HepG2 (cell line): ENCODE measurements at regions not wholly inside any gene's neighbourhood (a gene's known extent, or its start where the extent isn't known, plus 50 kb on each side); places are given as distances from the start of the nearest gene placed in this dataset.

ENCODE experiments used
- ASH2L ChIP-seq: fragments of 300-600, 200-600 bp; sonication (generic); IDR thresholded peaks from 2 replicates; pipeline ENCODE4 v1.7.0; 2017; ENCODE audit warnings: low read depth, mild to moderate bottlenecking, moderate library complexity, mixed read lengths, low read length; ENCODE audit not compliant: insufficient read length
- CHCHD3 ChIP-seq: sonication (generic); formaldehyde crosslinking; IDR thresholded peaks from 2 replicates; pipeline ENCODE4 v1.8.0; 2022; ENCODE audit warnings: mild to moderate bottlenecking, missing genetic modification reagents, moderate library complexity
- ERF ChIP-seq: IDR thresholded peaks from 2 replicates; pipeline ENCODE4 v1.6.1; 2018; ENCODE audit warnings: missing biosample characterization, missing genetic modification reagents
- IRX3 ChIP-seq: sonication (generic); formaldehyde crosslinking; IDR thresholded peaks from 2 replicates; pipeline ENCODE4 v1.8.1; 2023; ENCODE audit warnings: mild to moderate bottlenecking, low read depth, missing genetic modification reagents, borderline replicate concordance
- LCORL ChIP-seq, 2 experiments: fragments of 450-650 bp in 1 of 2; sonication (generic) in 1 of 2; formaldehyde crosslinking in 1 of 2; IDR thresholded peaks; 2 replicates each; pipeline versions ENCODE4 v1.5.0 to v1.6.1; 2017 to 2020; ENCODE audit warnings: antibody characterized with exemption in 1 of 2, missing genetic modification reagents in 1 of 2
- NR2F1 ChIP-seq, 2 experiments: fragments of 450-650 bp in 1 of 2; formaldehyde crosslinking in 1 of 2; IDR thresholded peaks; 2 replicates each; pipeline versions ENCODE4 v1.5.0 to v1.6.1; 2016 to 2020; ENCODE audit warnings: mild to moderate bottlenecking in 1 of 2, missing compliant biosample characterization in 1 of 2, missing genetic modification reagents in 1 of 2, moderate library complexity in 1 of 2
- ONECUT2 ChIP-seq: sonication (generic); formaldehyde crosslinking; IDR thresholded peaks from 2 replicates; pipeline ENCODE4 v1.4.0; 2020; ENCODE audit warnings: missing genetic modification reagents
- ZBTB42 ChIP-seq: sonication (generic); formaldehyde crosslinking; IDR thresholded peaks from 2 replicates; pipeline ENCODE4 v1.5.0; 2020; ENCODE audit warnings: mild to moderate bottlenecking, missing genetic modification reagents
- ZIK1 ChIP-seq: sonication (generic); formaldehyde crosslinking; IDR thresholded peaks from 2 replicates; pipeline ENCODE4 v1.5.0; 2020; ENCODE audit warnings: mild to moderate bottlenecking, low read depth, missing genetic modification reagents, borderline replicate concordance
- ZNF577 ChIP-seq: sonication (generic); formaldehyde crosslinking; IDR thresholded peaks from 2 replicates; pipeline ENCODE4 v1.4.0; 2020; ENCODE audit warnings: mild to moderate bottlenecking, low read depth, missing genetic modification reagents, borderline replicate concordance
- TF ChIP-seq, protein P1 (sequence below): sonication (generic); formaldehyde crosslinking; IDR thresholded peaks from 2 replicates; pipeline ENCODE4 v1.4.0; 2020; ENCODE audit warnings: mild to moderate bottlenecking, missing genetic modification reagents, borderline replicate concordance
- TF ChIP-seq, protein P2 (sequence below): sonication (generic); formaldehyde crosslinking; IDR thresholded peaks from 2 replicates; pipeline ENCODE4 v1.4.0; 2020; ENCODE audit warnings: missing genetic modification reagents
- TF ChIP-seq, protein P3 (sequence below): sonication (generic); formaldehyde crosslinking; IDR thresholded peaks from 2 replicates; pipeline ENCODE4 v1.4.0; 2020; ENCODE audit warnings: missing genetic modification reagents
- TF ChIP-seq, protein P4 (sequence below): sonication (generic); formaldehyde crosslinking; IDR thresholded peaks from 2 replicates; pipeline ENCODE4 v1.8.1; 2022; ENCODE audit warnings: low read depth, mild to moderate bottlenecking, missing genetic modification reagents

DNA sequence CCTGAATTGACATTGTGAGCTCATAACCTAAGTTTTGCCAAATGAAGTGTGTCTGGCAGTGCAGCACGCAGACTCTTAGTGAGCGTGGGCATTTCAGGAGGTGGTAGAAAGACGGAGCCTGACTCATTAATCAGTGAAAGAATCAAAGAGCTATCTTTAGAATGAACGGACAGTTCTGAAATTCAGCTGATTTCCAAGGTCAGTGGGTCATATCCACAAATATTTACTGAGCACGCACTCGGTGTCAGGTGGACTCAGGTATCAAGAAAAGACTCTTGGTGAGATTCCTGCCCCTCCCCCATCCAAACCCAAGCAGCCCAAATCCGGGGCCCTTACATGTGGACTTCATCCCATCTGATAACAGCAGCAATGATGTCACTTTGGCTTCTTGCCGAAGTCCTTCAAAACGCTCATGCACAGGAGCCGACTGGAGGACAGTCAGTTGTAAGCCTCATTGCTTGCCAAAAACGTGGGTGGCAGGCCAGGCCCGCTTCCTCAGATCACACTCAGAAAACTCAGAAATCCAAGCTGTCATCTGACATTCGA is 185.8 kb downstream of the HS3ST3A1 start (continued):
- TF ChIP-seq IRX3 (CRISPR knock-in tag) = no peak
- TF ChIP-seq ERF (CRISPR knock-in tag) = peak; percentile 65; the same call in 1 of the 2 replicates
- TF ChIP-seq, protein P1, sequence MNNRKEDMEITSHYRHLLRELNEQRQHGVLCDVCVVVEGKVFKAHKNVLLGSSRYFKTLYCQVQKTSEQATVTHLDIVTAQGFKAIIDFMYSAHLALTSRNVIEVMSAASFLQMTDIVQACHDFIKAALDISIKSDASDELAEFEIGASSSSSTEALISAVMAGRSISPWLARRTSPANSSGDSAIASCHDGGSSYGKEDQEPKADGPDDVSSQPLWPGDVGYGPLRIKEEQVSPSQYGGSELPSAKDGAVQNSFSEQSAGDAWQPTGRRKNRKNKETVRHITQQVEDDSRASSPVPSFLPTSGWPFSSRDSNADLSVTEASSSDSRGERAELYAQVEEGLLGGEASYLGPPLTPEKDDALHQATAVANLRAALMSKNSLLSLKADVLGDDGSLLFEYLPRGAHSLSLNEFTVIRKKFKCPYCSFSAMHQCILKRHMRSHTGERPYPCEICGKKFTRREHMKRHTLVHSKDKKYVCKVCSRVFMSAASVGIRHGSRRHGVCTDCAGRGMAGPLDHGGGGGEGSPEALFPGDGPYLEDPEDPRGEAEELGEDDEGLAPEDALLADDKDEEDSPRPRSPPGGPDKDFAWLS = no peak
- peak; percentile 68; the same call in 1 of the 2 replicates for TF ChIP-seq ONECUT2 (CRISPR knock-in tag)
- TF ChIP-seq, protein P2, sequence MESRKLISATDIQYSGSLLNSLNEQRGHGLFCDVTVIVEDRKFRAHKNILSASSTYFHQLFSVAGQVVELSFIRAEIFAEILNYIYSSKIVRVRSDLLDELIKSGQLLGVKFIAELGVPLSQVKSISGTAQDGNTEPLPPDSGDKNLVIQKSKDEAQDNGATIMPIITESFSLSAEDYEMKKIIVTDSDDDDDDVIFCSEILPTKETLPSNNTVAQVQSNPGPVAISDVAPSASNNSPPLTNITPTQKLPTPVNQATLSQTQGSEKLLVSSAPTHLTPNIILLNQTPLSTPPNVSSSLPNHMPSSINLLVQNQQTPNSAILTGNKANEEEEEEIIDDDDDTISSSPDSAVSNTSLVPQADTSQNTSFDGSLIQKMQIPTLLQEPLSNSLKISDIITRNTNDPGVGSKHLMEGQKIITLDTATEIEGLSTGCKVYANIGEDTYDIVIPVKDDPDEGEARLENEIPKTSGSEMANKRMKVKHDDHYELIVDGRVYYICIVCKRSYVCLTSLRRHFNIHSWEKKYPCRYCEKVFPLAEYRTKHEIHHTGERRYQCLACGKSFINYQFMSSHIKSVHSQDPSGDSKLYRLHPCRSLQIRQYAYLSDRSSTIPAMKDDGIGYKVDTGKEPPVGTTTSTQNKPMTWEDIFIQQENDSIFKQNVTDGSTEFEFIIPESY (CRISPR knock-in tag) = no peak
- TF ChIP-seq, protein P3, sequence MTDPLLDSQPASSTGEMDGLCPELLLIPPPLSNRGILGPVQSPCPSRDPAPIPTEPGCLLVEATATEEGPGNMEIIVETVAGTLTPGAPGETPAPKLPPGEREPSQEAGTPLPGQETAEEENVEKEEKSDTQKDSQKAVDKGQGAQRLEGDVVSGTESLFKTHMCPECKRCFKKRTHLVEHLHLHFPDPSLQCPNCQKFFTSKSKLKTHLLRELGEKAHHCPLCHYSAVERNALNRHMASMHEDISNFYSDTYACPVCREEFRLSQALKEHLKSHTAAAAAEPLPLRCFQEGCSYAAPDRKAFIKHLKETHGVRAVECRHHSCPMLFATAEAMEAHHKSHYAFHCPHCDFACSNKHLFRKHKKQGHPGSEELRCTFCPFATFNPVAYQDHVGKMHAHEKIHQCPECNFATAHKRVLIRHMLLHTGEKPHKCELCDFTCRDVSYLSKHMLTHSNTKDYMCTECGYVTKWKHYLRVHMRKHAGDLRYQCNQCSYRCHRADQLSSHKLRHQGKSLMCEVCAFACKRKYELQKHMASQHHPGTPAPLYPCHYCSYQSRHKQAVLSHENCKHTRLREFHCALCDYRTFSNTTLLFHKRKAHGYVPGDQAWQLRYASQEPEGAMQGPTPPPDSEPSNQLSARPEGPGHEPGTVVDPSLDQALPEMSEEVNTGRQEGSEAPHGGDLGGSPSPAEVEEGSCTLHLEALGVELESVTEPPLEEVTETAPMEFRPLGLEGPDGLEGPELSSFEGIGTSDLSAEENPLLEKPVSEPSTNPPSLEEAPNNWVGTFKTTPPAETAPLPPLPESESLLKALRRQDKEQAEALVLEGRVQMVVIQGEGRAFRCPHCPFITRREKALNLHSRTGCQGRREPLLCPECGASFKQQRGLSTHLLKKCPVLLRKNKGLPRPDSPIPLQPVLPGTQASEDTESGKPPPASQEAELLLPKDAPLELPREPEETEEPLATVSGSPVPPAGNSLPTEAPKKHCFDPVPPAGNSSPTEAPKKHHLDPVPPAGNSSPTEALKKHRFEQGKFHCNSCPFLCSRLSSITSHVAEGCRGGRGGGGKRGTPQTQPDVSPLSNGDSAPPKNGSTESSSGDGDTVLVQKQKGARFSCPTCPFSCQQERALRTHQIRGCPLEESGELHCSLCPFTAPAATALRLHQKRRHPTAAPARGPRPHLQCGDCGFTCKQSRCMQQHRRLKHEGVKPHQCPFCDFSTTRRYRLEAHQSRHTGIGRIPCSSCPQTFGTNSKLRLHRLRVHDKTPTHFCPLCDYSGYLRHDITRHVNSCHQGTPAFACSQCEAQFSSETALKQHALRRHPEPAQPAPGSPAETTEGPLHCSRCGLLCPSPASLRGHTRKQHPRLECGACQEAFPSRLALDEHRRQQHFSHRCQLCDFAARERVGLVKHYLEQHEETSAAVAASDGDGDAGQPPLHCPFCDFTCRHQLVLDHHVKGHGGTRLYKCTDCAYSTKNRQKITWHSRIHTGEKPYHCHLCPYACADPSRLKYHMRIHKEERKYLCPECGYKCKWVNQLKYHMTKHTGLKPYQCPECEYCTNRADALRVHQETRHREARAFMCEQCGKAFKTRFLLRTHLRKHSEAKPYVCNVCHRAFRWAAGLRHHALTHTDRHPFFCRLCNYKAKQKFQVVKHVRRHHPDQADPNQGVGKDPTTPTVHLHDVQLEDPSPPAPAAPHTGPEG (CRISPR knock-in tag) = 0 out of 2 replicates have a peak, but pooled peaks have one; percentile 56
- no peak for TF ChIP-seq ZBTB42 (CRISPR knock-in tag)
- peak; percentile 50; the same call in 1 of the 2 replicates for TF ChIP-seq LCORL (IDR thresholded peaks at IDR 0.05)
- TF ChIP-seq LCORL (CRISPR knock-in tag; IDR thresholded peaks at IDR 0.05) = peak; percentile 98
- peak; percentile 54 for TF ChIP-seq ASH2L
- TF ChIP-seq, protein P4, sequence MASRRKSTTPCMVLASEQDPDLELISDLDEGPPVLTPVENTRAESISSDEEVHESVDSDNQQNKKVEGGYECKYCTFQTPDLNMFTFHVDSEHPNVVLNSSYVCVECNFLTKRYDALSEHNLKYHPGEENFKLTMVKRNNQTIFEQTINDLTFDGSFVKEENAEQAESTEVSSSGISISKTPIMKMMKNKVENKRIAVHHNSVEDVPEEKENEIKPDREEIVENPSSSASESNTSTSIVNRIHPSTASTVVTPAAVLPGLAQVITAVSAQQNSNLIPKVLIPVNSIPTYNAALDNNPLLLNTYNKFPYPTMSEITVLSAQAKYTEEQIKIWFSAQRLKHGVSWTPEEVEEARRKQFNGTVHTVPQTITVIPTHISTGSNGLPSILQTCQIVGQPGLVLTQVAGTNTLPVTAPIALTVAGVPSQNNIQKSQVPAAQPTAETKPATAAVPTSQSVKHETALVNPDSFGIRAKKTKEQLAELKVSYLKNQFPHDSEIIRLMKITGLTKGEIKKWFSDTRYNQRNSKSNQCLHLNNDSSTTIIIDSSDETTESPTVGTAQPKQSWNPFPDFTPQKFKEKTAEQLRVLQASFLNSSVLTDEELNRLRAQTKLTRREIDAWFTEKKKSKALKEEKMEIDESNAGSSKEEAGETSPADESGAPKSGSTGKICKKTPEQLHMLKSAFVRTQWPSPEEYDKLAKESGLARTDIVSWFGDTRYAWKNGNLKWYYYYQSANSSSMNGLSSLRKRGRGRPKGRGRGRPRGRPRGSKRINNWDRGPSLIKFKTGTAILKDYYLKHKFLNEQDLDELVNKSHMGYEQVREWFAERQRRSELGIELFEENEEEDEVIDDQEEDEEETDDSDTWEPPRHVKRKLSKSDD (CRISPR knock-in tag) = 0 out of 2 replicates have a peak, but pooled peaks have one; percentile 25
- TF ChIP-seq ZIK1 (CRISPR knock-in tag) = no peak
- TF ChIP-seq NR2F1 (CRISPR knock-in tag; IDR thresholded peaks at IDR 0.05) = peak in 1 of 2 experiments; percentile 65; a peak in 2 of 4 replicates
- no peak for TF ChIP-seq ZNF577
- no peak for TF ChIP-seq CHCHD3 (CRISPR knock-in tag)
